DMS153 treated with DMSO at 0.1 percent for 48 hours (cell line): ENCODE measurements at regions not wholly inside any gene's neighbourhood (a gene's known extent, or its start where the extent isn't known, plus 50 kb on each side); places are given as distances from the start of the nearest gene placed in this dataset.

Experiments used
- DNase-seq: peaks from one replicate; lab custom pipeline; 2025; ENCODE audit not compliant: unreplicated experiment; lab: John Stamatoyannopoulos, UW

DNA sequence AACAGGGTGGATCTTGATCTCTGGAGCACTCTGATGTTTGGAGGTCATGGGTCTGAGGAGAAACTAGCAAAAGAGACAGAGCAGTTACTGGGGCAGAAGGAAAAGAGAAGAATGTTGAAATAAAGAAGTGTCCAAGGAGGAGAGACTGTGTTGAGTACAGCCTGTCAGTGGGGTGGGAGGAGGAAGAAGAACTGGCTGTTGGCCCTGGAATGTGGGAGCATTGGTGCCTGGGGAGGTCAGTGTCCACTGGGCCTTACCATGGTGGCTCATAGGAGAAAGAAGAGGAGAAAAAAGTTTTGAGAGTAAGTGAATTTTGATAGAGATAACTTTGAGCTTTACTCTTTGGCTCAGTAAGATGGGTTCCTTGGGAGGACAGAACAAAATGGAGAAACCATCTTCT, 499.0 kb downstream of the TXNL1 start:
- no peak for DNase-seq

GRCh38 chr18:56136105-56136504, 502.3 kb downstream of the TXNL1 start:
- DNase-seq = no peak

GRCh38 chr18:56130481-56130880, 507.9 kb downstream of the TXNL1 start:
- no peak for DNase-seq

DNA sequence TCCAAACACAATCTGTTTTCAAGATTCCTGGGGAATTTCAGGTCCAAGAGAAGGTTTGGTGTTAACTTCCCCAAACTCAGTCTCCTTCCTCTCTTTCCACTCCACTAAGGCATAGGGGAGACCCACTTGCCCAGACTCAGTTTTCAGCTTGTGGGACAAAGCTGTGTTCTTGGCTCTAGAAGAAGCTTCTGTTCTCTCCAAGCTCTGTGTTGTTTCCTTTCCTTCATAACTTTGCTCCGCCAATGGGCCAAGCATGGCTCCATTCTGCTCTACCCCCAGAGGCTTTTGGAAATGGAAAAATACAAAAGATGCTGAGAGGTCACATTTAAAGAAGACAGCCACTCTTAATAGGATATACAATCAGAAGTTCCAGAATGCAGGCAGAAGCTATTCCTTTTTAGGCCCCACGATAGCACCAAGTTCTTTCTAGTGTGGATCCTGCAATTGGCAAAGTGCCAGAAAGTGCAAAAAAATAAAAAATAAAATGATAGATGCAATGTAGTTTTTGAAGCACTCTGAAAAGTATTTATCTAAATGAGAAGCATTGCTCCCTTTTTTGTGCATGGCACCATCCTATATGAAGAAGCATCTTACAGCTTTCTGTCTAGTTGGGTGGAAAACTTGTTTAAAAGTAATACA, 510.1 kb downstream of the TXNL1 start:
- no peak for DNase-seq

- DNase-seq = no peak
These were observed 510.9 kb downstream of the TXNL1 start for GRCh38 chr18:56127322-56128099.

GRCh38 chr18:56124186-56124585, 514.2 kb downstream of the TXNL1 start:
- DNase-seq = no peak

- no peak for DNase-seq
These were observed 516.7 kb downstream of the TXNL1 start for GRCh38 chr18:56121669-56122068.

GRCh38 chr18:56120782-56121181, 517.6 kb downstream of the TXNL1 start:
- no peak for DNase-seq

- no peak for DNase-seq
These were observed 518.7 kb downstream of the TXNL1 start for GRCh38 chr18:56119681-56120080.

- DNase-seq = no peak
These were observed 520.0 kb downstream of the TXNL1 start for GRCh38 chr18:56118422-56118821.

DNA sequence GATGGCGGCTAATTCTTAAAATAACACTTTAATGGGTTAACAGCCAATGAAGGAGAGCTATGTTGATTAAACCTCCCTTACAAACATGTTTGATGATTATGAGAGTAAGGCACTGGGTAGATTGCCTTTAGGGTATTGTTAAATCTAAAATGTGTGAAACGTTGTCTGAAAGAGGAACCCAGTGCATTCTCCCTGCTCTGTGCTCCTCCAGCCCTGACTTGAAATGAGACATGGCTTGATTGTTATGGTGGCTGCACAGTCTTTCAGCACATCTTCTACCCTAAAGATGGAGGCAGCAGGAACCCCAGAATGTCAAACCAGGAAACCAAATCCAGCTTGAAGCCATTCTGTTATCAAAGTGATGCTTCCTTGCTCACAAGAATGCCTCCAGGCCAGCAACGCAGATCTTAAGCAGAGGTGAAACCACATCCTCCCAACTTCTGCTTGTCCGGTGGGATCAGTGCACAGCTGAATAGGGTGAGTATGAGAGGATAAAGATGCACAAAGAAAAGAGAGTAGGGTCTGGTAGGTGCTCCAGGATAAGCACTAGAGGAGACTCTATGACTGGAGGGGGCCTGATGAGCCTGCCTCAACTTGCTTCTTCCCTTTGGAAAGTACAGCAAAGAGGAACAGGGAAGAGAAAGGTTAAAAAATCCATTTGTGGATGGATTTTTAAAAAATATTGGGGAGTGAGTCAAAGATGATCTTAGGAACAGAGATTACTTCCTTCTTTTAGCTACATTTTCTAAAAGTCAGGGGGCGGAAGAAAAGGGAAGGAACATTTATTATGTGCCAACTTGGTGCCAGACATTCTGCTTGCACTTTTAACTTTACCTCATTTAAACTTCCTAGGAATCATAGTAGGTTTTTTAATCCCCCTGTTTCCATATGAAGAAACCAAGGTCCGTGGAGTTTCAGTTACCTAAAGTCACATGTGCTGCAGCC, 523.0 kb downstream of the TXNL1 start:
- no peak for DNase-seq

GRCh38 chr18:56112984-56113383, 525.0 kb upstream of the TCF4 start:
- no peak for DNase-seq

GRCh38 chr18:56112013-56112749, 524.2 kb upstream of the TCF4 start:
- DNase-seq = no peak

GRCh38 chr18:56109757-56110156, 521.8 kb upstream of the TCF4 start:
- DNase-seq = no peak

DNA sequence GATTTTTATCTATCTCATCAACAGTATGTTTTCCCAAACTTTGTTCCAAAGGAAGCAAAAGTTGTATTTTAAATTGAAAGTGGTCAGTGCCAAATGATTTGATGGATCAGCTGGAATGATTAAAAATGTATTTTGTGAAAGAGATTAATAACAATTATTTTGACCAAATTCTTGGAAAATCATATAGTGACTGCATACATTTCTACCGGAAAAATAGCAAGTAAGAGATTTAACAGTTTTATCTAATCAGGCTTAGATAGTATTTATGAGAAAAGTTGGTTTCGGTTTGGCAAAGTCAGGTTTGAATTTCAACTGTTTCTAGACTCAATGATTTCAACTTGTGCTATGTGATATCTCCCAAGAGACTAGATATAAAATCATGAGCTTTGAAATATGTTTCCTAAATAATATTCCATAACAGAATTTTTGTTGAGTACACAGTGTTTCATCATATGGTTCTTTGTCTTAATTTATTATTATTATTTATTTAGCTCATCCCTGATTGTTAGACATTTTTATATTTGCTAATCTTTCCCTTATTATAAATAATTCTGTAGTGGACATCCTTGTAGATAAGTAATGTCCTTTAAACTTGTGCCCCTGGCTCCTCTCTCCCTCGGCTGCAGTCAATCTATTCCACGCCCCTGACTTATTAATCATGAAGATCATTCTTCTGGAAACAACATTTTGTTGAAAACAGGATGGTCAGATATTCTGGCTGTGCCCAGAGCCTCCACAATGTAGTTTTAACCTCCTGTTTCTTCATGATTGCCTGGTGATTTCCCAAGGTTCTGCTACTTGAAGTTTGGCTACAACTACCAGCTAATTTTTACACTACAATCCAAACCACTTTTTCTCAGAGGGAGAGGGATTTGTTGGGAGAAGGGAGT, 520.7 kb upstream of the TCF4 start:
- DNase-seq = no peak

- no peak for DNase-seq
These were observed 520.0 kb upstream of the TCF4 start for GRCh38 chr18:56107821-56108477.

- DNase-seq = no peak
These were observed 512.2 kb upstream of the TCF4 start for GRCh38 chr18:56100090-56100722.

GRCh38 chr18:56097621-56098020, 509.6 kb upstream of the TCF4 start:
- DNase-seq = no peak

GRCh38 chr18:56096861-56097260, 508.9 kb upstream of the TCF4 start:
- no peak for DNase-seq
